Right cardiac atrium (tissue), 5 donors: ENCODE measurements at regions not wholly inside any gene's neighbourhood (a gene's known extent, or its start where the extent isn't known, plus 50 kb on each side); places are given as distances from the start of the nearest gene placed in this dataset.

Source experiments
- ATAC-seq, 2 donors: fragments of 200-7000 bp; cut with Tn5 transposase; one replicate each; pipeline versions ENCODE4 v1.8.0 to v1.9.1; 2020; ENCODE audit warnings: moderate library complexity in 2 of 2, mild to moderate bottlenecking in 1 of 2
- DNase-seq, 3 donors: peaks; one replicate each; pipeline ENCODE4 v3.0.0-alpha.2; 2020
- H3K27ac ChIP-seq: one replicate; pipeline ENCODE4 v1.5.1; 2013; ENCODE audit warnings: mild to moderate bottlenecking, low read length, control low read depth, moderate library complexity
- H3K27me3 ChIP-seq: one replicate; pipeline ENCODE4 v1.6.1; 2013; ENCODE audit not compliant: control insufficient read depth, insufficient read depth
- H3K4me1 ChIP-seq: one replicate; pipeline ENCODE4 v1.6.1; 2013; ENCODE audit warnings: low read length; ENCODE audit not compliant: control insufficient read depth, insufficient read depth
- H3K4me3 ChIP-seq: one replicate; pipeline ENCODE4 v1.5.1; 2013; ENCODE audit warnings: low read length, control low read depth
- H3K9me3 ChIP-seq: one replicate; pipeline ENCODE4 v1.6.1; 2013; ENCODE audit warnings: low read length; ENCODE audit not compliant: control insufficient read depth
- WGBS: extraction: QIAGEN DNeasy Blood & Tissue Kit; methylation state at CpG from one replicate; pipeline ENCODE4 v1.1.7; 2013; 5-methylcytosine and 5-hydroxymethylcytosine counted together
- intact Hi-C, 4 donors: fragments of 100-400 bp; cut with DNase I; formaldehyde crosslinking; loops; one replicate each; pipeline versions ENCODE4 v1.11.0 to v1.14.0; 2022 to 2023
- donor health status: healthy with polysubstance abuse.
- donor health status: DM: no; HTN: yes; CAD: no.
- donor health status: DM: no; HTN: no; CAD: no.
- donor health status: DM: no; HTN: yes; CAD: no; lungs with severe emphysema.
- donor health status: DM: yes; HTN: yes; CAD: no.

GRCh38 chr5:168056499-168057182 lies 234.8 kb upstream of the WWC1 start:
- Histone ChIP-seq H3K9me3 (no peaks in the 10 kb centered on the region), H3K4me3 (no peak overlapping the region), H3K27ac (no peak overlapping the region), H3K4me1 (no peaks in the 10 kb centered on the region), H3K27me3 (no peaks in the 10 kb centered on the region)
- ATAC-seq (no peak), DNase-seq (no peak)
- intact Hi-C loops: no loop called here
- 79% methylated on average over 1 of the region's 1 CpG for WGBS

- Histone ChIP-seq H3K27me3 (no peaks in the 10 kb centered on the region), H3K4me1 (no peaks in the 10 kb centered on the region), H3K9me3 (no peaks in the 10 kb centered on the region), H3K27ac (no peak overlapping the region), H3K4me3 (no peak overlapping the region)
- intact Hi-C loops: no loop called here
- no peak for DNase-seq
- no peak for ATAC-seq
- 61% methylated on average over 7 of the region's 7 CpGs for WGBS
Observed at GRCh38 chr5:168057905-168058304, 233.5 kb upstream of the WWC1 start.

GRCh38 chr5:168059131-168059530 lies 232.3 kb upstream of the WWC1 start:
- H3K9me3 ChIP-seq: no peaks in the 10 kb centered on the region
- intact Hi-C loops: no loop called here
- 28% methylated on average over 2 of the region's 2 CpGs for WGBS
- peaks cover 2% of the 10 kb centered on the region for H3K4me1 ChIP-seq
- no peak overlapping the region for H3K4me3 ChIP-seq
- ATAC-seq (no peak), DNase-seq (no peak)
- H3K27me3 ChIP-seq: no peaks in the 10 kb centered on the region
- H3K27ac ChIP-seq: no peak overlapping the region

GRCh38 chr5:168062239-168062638 lies 229.2 kb upstream of the WWC1 start:
- no peak overlapping the region for H3K4me3 ChIP-seq
- H3K4me1 ChIP-seq: peaks cover 2% of the 10 kb centered on the region
- ATAC-seq: no peak
- intact Hi-C loops: no loop called here
- H3K9me3 ChIP-seq: no peaks in the 10 kb centered on the region
- no peak for DNase-seq
- WGBS: 87% methylated on average over 3 of the region's 3 CpGs
- no peaks in the 10 kb centered on the region for H3K27me3 ChIP-seq
- H3K27ac ChIP-seq: no peak overlapping the region

GRCh38 chr5:168064457-168064856 lies 227.0 kb upstream of the WWC1 start:
- no peaks in the 10 kb centered on the region for H3K27me3 ChIP-seq
- no peak overlapping the region for H3K4me3 ChIP-seq
- peaks cover 2% of the 10 kb centered on the region for H3K4me1 ChIP-seq
- H3K9me3 ChIP-seq: no peaks in the 10 kb centered on the region
- peak overlapping the region; percentile 70 for H3K27ac ChIP-seq
- WGBS: 66% methylated on average over 5 of the region's 5 CpGs
- intact Hi-C loops: no loop called here
- ATAC-seq: peak; percentile 52 to 62
- no peak for DNase-seq

GRCh38 chr5:168064933-168065622 lies 226.4 kb upstream of the WWC1 start:
- ATAC-seq: no peak
- H3K9me3 ChIP-seq: no peaks in the 10 kb centered on the region
- WGBS: 93% methylated on average over 8 of the region's 8 CpGs
- peaks cover 2% of the 10 kb centered on the region for H3K4me1 ChIP-seq
- H3K27me3 ChIP-seq: no peaks in the 10 kb centered on the region
- no peak overlapping the region for H3K4me3 ChIP-seq
- H3K27ac ChIP-seq: no peak overlapping the region
- intact Hi-C loops: no loop called here
- no peak for DNase-seq

GRCh38 chr5:168066536-168067208 lies 224.8 kb upstream of the WWC1 start:
- H3K9me3 ChIP-seq: no peaks in the 10 kb centered on the region
- no peak overlapping the region for H3K27ac ChIP-seq
- DNase-seq (no peak), ATAC-seq (no peak)
- intact Hi-C loops: no loop called here
- peaks cover 2% of the 10 kb centered on the region for H3K4me1 ChIP-seq
- H3K27me3 ChIP-seq: no peaks in the 10 kb centered on the region
- 90% methylated on average over 5 of the region's 5 CpGs for WGBS
- H3K4me3 ChIP-seq: no peak overlapping the region

GRCh38 chr5:168070761-168071160 lies 220.7 kb upstream of the WWC1 start:
- H3K27me3 ChIP-seq: no peaks in the 10 kb centered on the region
- no peaks in the 10 kb centered on the region for H3K9me3 ChIP-seq
- WGBS: 88% methylated on average over 1 of the region's 1 CpG
- no peak for DNase-seq
- no peaks in the 10 kb centered on the region for H3K4me1 ChIP-seq
- ATAC-seq: no peak
- H3K27ac ChIP-seq: no peak overlapping the region
- intact Hi-C loops: no loop called here
- no peak overlapping the region for H3K4me3 ChIP-seq

GRCh38 chr5:168072665-168073064 lies 218.8 kb upstream of the WWC1 start:
- intact Hi-C loops: no loop called here
- DNase-seq (no peak), ATAC-seq (no peak)
- H3K27me3 ChIP-seq: no peaks in the 10 kb centered on the region
- no peak overlapping the region for H3K4me3 ChIP-seq
- H3K27ac ChIP-seq: no peak overlapping the region
- H3K4me1 ChIP-seq: no peaks in the 10 kb centered on the region
- H3K9me3 ChIP-seq: no peaks in the 10 kb centered on the region
- 65% methylated on average over 6 of the region's 6 CpGs for WGBS

- intact Hi-C loops: no loop called here
- 95% methylated on average over 5 of the region's 5 CpGs for WGBS
- ATAC-seq (no peak), DNase-seq (no peak)
- Histone ChIP-seq H3K9me3 (no peaks in the 10 kb centered on the region), H3K27me3 (no peaks in the 10 kb centered on the region), H3K4me1 (no peaks in the 10 kb centered on the region), H3K27ac (no peak overlapping the region), H3K4me3 (no peak overlapping the region)
Observed at GRCh38 chr5:168073311-168073710, 218.1 kb upstream of the WWC1 start.

GRCh38 chr5:168073991-168074800 lies 217.2 kb upstream of the WWC1 start:
- intact Hi-C loops: no loop called here
- DNase-seq: no peak
- no peak overlapping the region for H3K4me3 ChIP-seq
- 32% methylated on average over 9 of the region's 9 CpGs for WGBS
- H3K9me3 ChIP-seq: no peaks in the 10 kb centered on the region
- H3K4me1 ChIP-seq: no peaks in the 10 kb centered on the region
- peak in 1 of 2 donors; percentile 41 for ATAC-seq
- H3K27me3 ChIP-seq: no peaks in the 10 kb centered on the region
- H3K27ac ChIP-seq: no peak overlapping the region
